Loucy (cell line): ENCODE measurements at regions not wholly inside any gene's neighbourhood (a gene's known extent, or its start where the extent isn't known, plus 50 kb on each side); places are given as distances from the start of the nearest gene placed in this dataset.

ENCODE experiments used
- H2AFZ ChIP-seq: fragments of 200-600 bp; sonication (generic); 2 replicates; pipeline ENCODE4 v1.6.0; 2016; ENCODE audit warnings: antibody characterized with exemption, mild to moderate bottlenecking, low read length, moderate library complexity
- H3F3A ChIP-seq: fragments of 200-600 bp; 2 replicates; pipeline ENCODE4 v1.6.0; 2016; ENCODE audit warnings: antibody characterized with exemption, low read depth, mild to moderate bottlenecking
- H3K27me3 ChIP-seq: fragments of 200-600 bp; sonication (generic); 2 replicates; pipeline ENCODE4 v1.6.1; 2014; ENCODE audit warnings: low read length, mild to moderate bottlenecking; ENCODE audit not compliant: insufficient read depth, poor library complexity, severe bottlenecking
- H3K36me3 ChIP-seq: fragments of 200-600 bp; sonication (generic); 2 replicates; pipeline ENCODE4 v1.6.1; 2016; ENCODE audit warnings: low read length; ENCODE audit not compliant: insufficient read depth
- H3K4me1 ChIP-seq: fragments of 200-600 bp; sonication (generic); 2 replicates; pipeline ENCODE4 v1.5.1; 2014; ENCODE audit warnings: low read length, mild to moderate bottlenecking; ENCODE audit not compliant: insufficient read depth, poor library complexity, severe bottlenecking
- H3K4me2 ChIP-seq: fragments of 200-600 bp; sonication (generic); 2 replicates; pipeline ENCODE4 v1.6.0; 2014; ENCODE audit warnings: antibody characterized with exemption, low read length, low read depth, mild to moderate bottlenecking; ENCODE audit not compliant: poor library complexity, severe bottlenecking
- H3K4me3 ChIP-seq: fragments of 200-600 bp; sonication (generic); 2 replicates; pipeline ENCODE4 v1.5.1; 2014; ENCODE audit warnings: low read length, mild to moderate bottlenecking, mixed read lengths; ENCODE audit not compliant: poor library complexity, severe bottlenecking
- H3K79me2 ChIP-seq: fragments of 200-600 bp; sonication (generic); 2 replicates; pipeline ENCODE4 v1.6.1; 2014; ENCODE audit warnings: low read length; ENCODE audit not compliant: insufficient read depth
- H3K9ac ChIP-seq: fragments of 200-600 bp; sonication (generic); 2 replicates; pipeline ENCODE4 v1.6.0; 2014; ENCODE audit warnings: mild to moderate bottlenecking, low read depth, low read length, moderate library complexity; ENCODE audit not compliant: poor library complexity, severe bottlenecking
- H3K9me2 ChIP-seq: fragments of 200-600 bp; sonication (generic); replicated peaks from 2 replicates; pipeline ENCODE4 v1.6.1; 2016; ENCODE audit warnings: low read depth, low read length, mixed read lengths
- H3K9me3 ChIP-seq: fragments of 200-600 bp; sonication (generic); 2 replicates; pipeline ENCODE4 v1.6.1; 2014; ENCODE audit warnings: mild to moderate bottlenecking, antibody characterized with exemption, low read length, low read depth; ENCODE audit not compliant: insufficient read depth
- H4K20me1 ChIP-seq: fragments of 200-600 bp; sonication (generic); 2 replicates; pipeline ENCODE4 v1.6.0; 2014; ENCODE audit warnings: antibody characterized with exemption, low read length, mild to moderate bottlenecking; ENCODE audit not compliant: insufficient read depth, poor library complexity, severe bottlenecking
- CTCF ChIP-seq: fragments of 200-600 bp; sonication (generic); conservative IDR thresholded peaks from 2 replicates; pipeline ENCODE4 v1.5.1; 2014; ENCODE audit warnings: mild to moderate bottlenecking, antibody characterized with exemption, low read length
- EZH2phosphoT487 ChIP-seq: fragments of 200-600 bp; IDR thresholded peaks from 2 replicates; pipeline ENCODE4 v1.6.1; 2018; ENCODE audit warnings: antibody characterized with exemption, mild to moderate bottlenecking, moderate library complexity, borderline replicate concordance

DNA sequence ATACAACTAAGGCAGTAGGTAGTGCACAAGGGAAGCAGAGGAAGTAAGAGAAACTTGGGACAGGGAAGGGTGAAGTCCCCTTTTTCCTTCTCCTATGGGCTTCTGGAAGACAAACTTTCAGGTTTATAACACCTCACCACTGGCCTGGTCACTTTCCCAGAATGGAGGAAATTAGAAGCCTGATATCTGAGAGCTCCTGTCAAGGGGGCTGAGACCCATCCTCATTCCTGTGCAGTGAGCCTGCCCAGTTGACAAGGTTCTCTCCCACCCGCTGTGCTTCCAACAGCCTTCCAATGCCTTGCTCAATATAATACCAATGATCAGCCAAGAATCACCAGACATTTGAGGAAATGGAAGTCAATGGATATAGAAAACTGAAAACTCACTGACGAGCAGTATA, 100.4 kb upstream of the YPEL5 start:
- H3K79me2 ChIP-seq = no peaks in the 10 kb centered on the region
- H3K36me3 ChIP-seq = no peaks in the 10 kb centered on the region
- no peaks in the 10 kb centered on the region for H4K20me1 ChIP-seq
- no peak overlapping the region for H3K4me3 ChIP-seq
- no peak overlapping the region for H3K4me2 ChIP-seq
- peaks cover 8% of the 10 kb centered on the region for H3K27me3 ChIP-seq
- TF ChIP-seq CTCF = no peak
- TF ChIP-seq EZH2phosphoT487 = no peak
- no peak overlapping the region for H3K9ac ChIP-seq
- H3K9me3 ChIP-seq = no peaks in the 10 kb centered on the region
- no peaks in the 10 kb centered on the region for H3K4me1 ChIP-seq
- no peaks in the 10 kb centered on the region for H3F3A ChIP-seq
- H3K9me2 ChIP-seq = no peaks in the 10 kb centered on the region
- H2AFZ ChIP-seq = no peak overlapping the region

DNA sequence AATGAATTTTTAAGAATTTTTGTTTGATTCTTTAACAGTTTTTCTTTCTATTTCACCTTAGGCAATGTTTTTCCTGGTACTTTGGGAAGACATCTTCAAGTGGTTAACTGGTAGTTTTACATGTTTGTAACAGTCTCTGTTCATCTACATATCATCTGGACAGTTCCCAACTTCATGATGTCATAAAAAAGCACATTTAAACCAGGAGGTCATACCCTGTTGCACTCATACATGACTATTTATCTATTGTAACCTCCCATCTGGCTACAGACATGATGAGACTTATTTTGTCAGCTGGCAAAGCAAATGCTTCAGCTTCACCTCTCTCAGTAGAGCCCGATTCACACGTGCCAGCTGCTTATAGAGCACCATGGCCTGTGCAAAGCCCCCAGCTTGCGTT, 99.8 kb upstream of the YPEL5 start:
- Histone ChIP-seq H3K79me2 (no peaks in the 10 kb centered on the region), H3K27me3 (peaks cover 8% of the 10 kb centered on the region), H3K9ac (no peak overlapping the region), H4K20me1 (no peaks in the 10 kb centered on the region), H3K9me3 (no peaks in the 10 kb centered on the region), H3K4me1 (no peaks in the 10 kb centered on the region), H3K36me3 (no peaks in the 10 kb centered on the region), H2AFZ (no peak overlapping the region), H3F3A (no peaks in the 10 kb centered on the region), H3K9me2 (no peaks in the 10 kb centered on the region), H3K4me2 (no peak overlapping the region), H3K4me3 (no peak overlapping the region)
- TF ChIP-seq CTCF (no peak), EZH2phosphoT487 (no peak)

- H3K36me3 ChIP-seq = no peaks in the 10 kb centered on the region
- no peak for TF ChIP-seq CTCF
- no peak for TF ChIP-seq EZH2phosphoT487
- H3K4me2 ChIP-seq = no peak overlapping the region
- H3K9me2 ChIP-seq = no peaks in the 10 kb centered on the region
- no peaks in the 10 kb centered on the region for H3K79me2 ChIP-seq
- H3K4me3 ChIP-seq = no peak overlapping the region
- no peaks in the 10 kb centered on the region for H3K9me3 ChIP-seq
- H3K4me1 ChIP-seq = no peaks in the 10 kb centered on the region
- no peaks in the 10 kb centered on the region for H3F3A ChIP-seq
- H3K27me3 ChIP-seq = peaks cover 13% of the 10 kb centered on the region
- no peak overlapping the region for H2AFZ ChIP-seq
- no peak overlapping the region for H3K9ac ChIP-seq
- H4K20me1 ChIP-seq = no peaks in the 10 kb centered on the region
Observed at GRCh38 chr2:30048636-30049175, 98.1 kb upstream of the YPEL5 start.
